ENCODE measurements at regions not wholly inside any gene's neighbourhood (a gene's known extent, or its start where the extent isn't known, plus 50 kb on each side); places are given as distances from the start of the nearest gene placed in this dataset.

DNA sequence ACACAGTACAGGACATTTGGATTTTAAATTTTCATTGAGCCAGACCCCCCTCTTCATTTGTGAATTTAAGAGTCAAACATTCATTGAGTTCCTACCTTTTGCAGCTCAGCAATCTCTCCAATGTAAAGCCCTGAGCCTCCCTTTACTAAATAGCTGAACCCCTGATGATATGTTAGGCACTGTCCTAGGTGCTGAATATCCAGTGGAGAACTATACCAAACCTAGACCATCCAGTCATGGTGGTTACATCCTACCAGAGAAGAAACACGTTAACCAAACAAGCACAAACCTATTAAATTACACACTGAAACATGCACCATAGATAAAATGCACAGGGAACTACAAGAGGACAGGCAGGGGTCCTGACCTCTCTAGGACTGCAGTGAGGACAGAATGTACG lies 1585.3 kb upstream of the TMEM132C start:
- Mint-ChIP-seq H3K4me1 (no peaks in the 10 kb centered on the region), H3K4me3 (no peak overlapping the region), H3K27me3 (ENCODE audit: insufficient read depth, low read depth, poor library complexity) (peaks cover 7% of the 10 kb centered on the region), H3K9me3 (peaks cover 100% of the 10 kb centered on the region), H3K27ac (no peak overlapping the region), H3K36me3 (ENCODE audit: low read depth) (peaks cover 40% of the 10 kb centered on the region)
- Histone ChIP-seq H3K79me2 (replicated peaks; ENCODE audit: insufficient read depth) (no peaks in the 10 kb centered on the region), H3K27ac (ENCODE audit: low read depth) (no peak overlapping the region), H3K36me3 (ENCODE audit: insufficient read depth) (no peaks in the 10 kb centered on the region), H3K4me2 (no peak overlapping the region), H4K20me1 (replicated peaks; ENCODE audit: insufficient read depth) (no peaks in the 10 kb centered on the region), H3K27me3 (ENCODE audit: insufficient read depth) (no peaks in the 10 kb centered on the region), H3F3A (replicated peaks; ENCODE audit: low read depth) (no peaks in the 10 kb centered on the region), H3K4me1 (ENCODE audit: insufficient read depth) (no peaks in the 10 kb centered on the region; the same call in 1 of the 2 replicates), H3K9me2 (ENCODE audit: insufficient read depth) (no peaks in the 10 kb centered on the region), H3K4me3 (no peak overlapping the region), H2AFZ (no peak overlapping the region)
- TF ChIP-seq, protein P1, sequence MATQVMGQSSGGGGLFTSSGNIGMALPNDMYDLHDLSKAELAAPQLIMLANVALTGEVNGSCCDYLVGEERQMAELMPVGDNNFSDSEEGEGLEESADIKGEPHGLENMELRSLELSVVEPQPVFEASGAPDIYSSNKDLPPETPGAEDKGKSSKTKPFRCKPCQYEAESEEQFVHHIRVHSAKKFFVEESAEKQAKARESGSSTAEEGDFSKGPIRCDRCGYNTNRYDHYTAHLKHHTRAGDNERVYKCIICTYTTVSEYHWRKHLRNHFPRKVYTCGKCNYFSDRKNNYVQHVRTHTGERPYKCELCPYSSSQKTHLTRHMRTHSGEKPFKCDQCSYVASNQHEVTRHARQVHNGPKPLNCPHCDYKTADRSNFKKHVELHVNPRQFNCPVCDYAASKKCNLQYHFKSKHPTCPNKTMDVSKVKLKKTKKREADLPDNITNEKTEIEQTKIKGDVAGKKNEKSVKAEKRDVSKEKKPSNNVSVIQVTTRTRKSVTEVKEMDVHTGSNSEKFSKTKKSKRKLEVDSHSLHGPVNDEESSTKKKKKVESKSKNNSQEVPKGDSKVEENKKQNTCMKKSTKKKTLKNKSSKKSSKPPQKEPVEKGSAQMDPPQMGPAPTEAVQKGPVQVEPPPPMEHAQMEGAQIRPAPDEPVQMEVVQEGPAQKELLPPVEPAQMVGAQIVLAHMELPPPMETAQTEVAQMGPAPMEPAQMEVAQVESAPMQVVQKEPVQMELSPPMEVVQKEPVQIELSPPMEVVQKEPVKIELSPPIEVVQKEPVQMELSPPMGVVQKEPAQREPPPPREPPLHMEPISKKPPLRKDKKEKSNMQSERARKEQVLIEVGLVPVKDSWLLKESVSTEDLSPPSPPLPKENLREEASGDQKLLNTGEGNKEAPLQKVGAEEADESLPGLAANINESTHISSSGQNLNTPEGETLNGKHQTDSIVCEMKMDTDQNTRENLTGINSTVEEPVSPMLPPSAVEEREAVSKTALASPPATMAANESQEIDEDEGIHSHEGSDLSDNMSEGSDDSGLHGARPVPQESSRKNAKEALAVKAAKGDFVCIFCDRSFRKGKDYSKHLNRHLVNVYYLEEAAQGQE (IDR thresholded peaks at IDR 0.05; ENCODE audit: unreplicated experiment), result peak; percentile 72
- no peak for TF ChIP-seq STAT1 (IDR thresholded peaks at IDR 0.05; ENCODE audit: unreplicated experiment)
- DNase-seq (ENCODE audit: low spot score), result peak; percentile 28
- no peak for ATAC-seq

DNA sequence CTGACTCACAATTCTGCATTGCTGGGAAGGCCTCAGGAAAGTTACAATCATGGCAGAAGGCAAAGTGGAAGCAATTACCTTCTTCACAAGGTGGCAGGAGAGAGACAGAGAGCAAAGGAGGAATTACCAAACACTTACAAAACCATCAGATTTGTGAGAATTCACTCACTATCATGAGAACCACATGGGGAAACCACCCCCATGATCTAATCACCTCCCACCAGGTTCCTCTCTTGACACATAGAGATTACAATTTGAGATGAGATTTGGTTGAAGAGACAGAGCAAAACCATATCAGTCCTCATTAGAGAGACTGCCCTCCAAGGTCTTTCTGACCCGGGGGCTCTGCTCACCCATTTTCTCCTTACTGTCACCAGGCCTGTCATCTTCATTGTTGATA lies 1582.3 kb upstream of the TMEM132C start:
- Histone ChIP-seq H3K9me2 (ENCODE audit: insufficient read depth) (no peaks in the 10 kb centered on the region), H3K4me2 (no peak overlapping the region), H3K4me3 (no peak overlapping the region), H3K27me3 (ENCODE audit: insufficient read depth) (no peaks in the 10 kb centered on the region), H3K27ac (ENCODE audit: low read depth) (no peak overlapping the region), H3K36me3 (ENCODE audit: insufficient read depth) (no peaks in the 10 kb centered on the region), H3K79me2 (replicated peaks; ENCODE audit: insufficient read depth) (no peaks in the 10 kb centered on the region), H3F3A (replicated peaks; ENCODE audit: low read depth) (no peaks in the 10 kb centered on the region), H4K20me1 (replicated peaks; ENCODE audit: insufficient read depth) (no peaks in the 10 kb centered on the region), H2AFZ (no peak overlapping the region), H3K4me1 (ENCODE audit: insufficient read depth) (no peaks in the 10 kb centered on the region; the same call in 1 of the 2 replicates)
- DNase-seq (ENCODE audit: low spot score), result no peak
- peaks cover 28% of the 10 kb centered on the region for H3K36me3 Mint-ChIP-seq (ENCODE audit: low read depth)
- H3K27ac Mint-ChIP-seq, result no peak overlapping the region
- no peak overlapping the region for H3K4me3 Mint-ChIP-seq
- H3K9me3 Mint-ChIP-seq, result peaks cover 95% of the 10 kb centered on the region
- peaks cover 9% of the 10 kb centered on the region for H3K27me3 Mint-ChIP-seq (ENCODE audit: insufficient read depth, low read depth, poor library complexity)
- H3K4me1 Mint-ChIP-seq, result no peaks in the 10 kb centered on the region
- ATAC-seq, result no peak
- TF ChIP-seq NANOG (IDR thresholded peaks at IDR 0.05; ENCODE audit: borderline replicate concordance) (no peak), EZH2phosphoT487 (IDR thresholded peaks at IDR 0.05; ENCODE audit: unreplicated experiment) (no peak), ZNF331 (CRISPR knock-in tag; IDR thresholded peaks at IDR 0.05; ENCODE audit: low read depth) (no peak), CREB1 (CRISPR knock-in tag; IDR thresholded peaks at IDR 0.05; ENCODE audit: low read depth) (no peak), STAT1 (IDR thresholded peaks at IDR 0.05; ENCODE audit: unreplicated experiment) (no peak), ZNF114 (CRISPR knock-in tag; IDR thresholded peaks at IDR 0.05) (no peak), JUNB (IDR thresholded peaks at IDR 0.05; ENCODE audit: unreplicated experiment) (no peak)
- TF ChIP-seq, protein P1 (IDR thresholded peaks at IDR 0.05; ENCODE audit: unreplicated experiment), result no peak
- TF ChIP-seq, protein P2, sequence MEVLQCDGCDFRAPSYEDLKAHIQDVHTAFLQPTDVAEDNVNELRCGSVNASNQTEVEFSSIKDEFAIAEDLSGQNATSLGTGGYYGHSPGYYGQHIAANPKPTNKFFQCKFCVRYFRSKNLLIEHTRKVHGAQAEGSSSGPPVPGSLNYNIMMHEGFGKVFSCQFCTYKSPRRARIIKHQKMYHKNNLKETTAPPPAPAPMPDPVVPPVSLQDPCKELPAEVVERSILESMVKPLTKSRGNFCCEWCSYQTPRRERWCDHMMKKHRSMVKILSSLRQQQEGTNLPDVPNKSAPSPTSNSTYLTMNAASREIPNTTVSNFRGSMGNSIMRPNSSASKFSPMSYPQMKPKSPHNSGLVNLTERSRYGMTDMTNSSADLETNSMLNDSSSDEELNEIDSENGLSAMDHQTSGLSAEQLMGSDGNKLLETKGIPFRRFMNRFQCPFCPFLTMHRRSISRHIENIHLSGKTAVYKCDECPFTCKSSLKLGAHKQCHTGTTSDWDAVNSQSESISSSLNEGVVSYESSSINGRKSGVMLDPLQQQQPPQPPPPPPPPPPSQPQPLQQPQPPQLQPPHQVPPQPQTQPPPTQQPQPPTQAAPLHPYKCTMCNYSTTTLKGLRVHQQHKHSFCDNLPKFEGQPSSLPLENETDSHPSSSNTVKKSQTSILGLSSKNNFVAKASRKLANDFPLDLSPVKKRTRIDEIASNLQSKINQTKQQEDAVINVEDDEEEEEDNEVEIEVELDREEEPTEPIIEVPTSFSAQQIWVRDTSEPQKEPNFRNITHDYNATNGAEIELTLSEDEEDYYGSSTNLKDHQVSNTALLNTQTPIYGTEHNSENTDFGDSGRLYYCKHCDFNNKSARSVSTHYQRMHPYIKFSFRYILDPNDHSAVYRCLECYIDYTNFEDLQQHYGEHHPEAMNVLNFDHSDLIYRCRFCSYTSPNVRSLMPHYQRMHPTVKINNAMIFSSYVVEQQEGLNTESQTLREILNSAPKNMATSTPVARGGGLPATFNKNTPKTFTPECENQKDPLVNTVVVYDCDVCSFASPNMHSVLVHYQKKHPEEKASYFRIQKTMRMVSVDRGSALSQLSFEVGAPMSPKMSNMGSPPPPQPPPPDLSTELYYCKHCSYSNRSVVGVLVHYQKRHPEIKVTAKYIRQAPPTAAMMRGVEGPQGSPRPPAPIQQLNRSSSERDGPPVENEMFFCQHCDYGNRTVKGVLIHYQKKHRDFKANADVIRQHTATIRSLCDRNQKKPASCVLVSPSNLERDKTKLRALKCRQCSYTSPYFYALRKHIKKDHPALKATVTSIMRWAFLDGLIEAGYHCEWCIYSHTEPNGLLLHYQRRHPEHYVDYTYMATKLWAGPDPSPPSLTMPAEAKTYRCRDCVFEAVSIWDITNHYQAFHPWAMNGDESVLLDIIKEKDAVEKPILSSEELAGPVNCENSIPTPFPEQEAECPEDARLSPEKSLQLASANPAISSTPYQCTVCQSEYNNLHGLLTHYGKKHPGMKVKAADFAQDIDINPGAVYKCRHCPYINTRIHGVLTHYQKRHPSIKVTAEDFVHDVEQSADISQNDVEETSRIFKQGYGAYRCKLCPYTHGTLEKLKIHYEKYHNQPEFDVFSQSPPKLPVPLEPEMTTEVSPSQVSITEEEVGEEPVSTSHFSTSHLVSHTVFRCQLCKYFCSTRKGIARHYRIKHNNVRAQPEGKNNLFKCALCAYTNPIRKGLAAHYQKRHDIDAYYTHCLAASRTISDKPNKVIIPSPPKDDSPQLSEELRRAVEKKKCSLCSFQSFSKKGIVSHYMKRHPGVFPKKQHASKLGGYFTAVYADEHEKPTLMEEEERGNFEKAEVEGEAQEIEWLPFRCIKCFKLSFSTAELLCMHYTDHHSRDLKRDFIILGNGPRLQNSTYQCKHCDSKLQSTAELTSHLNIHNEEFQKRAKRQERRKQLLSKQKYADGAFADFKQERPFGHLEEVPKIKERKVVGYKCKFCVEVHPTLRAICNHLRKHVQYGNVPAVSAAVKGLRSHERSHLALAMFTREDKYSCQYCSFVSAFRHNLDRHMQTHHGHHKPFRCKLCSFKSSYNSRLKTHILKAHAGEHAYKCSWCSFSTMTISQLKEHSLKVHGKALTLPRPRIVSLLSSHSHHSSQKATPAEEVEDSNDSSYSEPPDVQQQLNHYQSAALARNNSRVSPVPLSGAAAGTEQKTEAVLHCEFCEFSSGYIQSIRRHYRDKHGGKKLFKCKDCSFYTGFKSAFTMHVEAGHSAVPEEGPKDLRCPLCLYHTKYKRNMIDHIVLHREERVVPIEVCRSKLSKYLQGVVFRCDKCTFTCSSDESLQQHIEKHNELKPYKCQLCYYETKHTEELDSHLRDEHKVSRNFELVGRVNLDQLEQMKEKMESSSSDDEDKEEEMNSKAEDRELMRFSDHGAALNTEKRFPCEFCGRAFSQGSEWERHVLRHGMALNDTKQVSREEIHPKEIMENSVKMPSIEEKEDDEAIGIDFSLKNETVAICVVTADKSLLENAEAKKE (CRISPR knock-in tag; IDR thresholded peaks at IDR 0.05), result no peak
